A549 (cell line): ENCODE measurements at regions not wholly inside any gene's neighbourhood (a gene's known extent, or its start where the extent isn't known, plus 50 kb on each side); places are given as distances from the start of the nearest gene placed in this dataset.

Experiments
- ATAC-seq, 2 experiments: fragments of 200-7000 bp in 1 of 2; fragments of >200 bp in 1 of 2; cut with Nextera tagmentation in 1 of 2; cut with Tn5 transposase in 1 of 2; 3 replicates each; pipeline versions ENCODE4 v1.8.0 to v1.9.1; 2018 to 2020; ENCODE audit warnings: mild to moderate bottlenecking in 1 of 2, moderate library complexity in 1 of 2
- CTCF ChIA-PET: fragments of 300-600 bp; sonication (Branson Sonifier 250); formaldehyde crosslinking; extraction: SDS; loops from one replicate; lab custom pipeline; 2021; ENCODE audit warnings: antibody characterized with exemption, inconsistent platforms; lab: Yijun Ruan, JAX
- POLR2A ChIA-PET: fragments of 350-600 bp; formaldehyde crosslinking; extraction: SDS; loops from one replicate; lab custom pipeline; 2021; ENCODE audit warnings: antibody characterized with exemption, inconsistent platforms; lab: Yijun Ruan, JAX
- DNase-seq, 2 experiments: peaks; one replicate each; pipeline versions ENCODE4 v3.0.0 to v3.0.0-alpha.2; 2011 to 2016; ENCODE audit warnings: low read depth in 1 of 2, low spot score in 1 of 2
- FAIRE-seq: peaks from 2 replicates; lab custom pipeline; 2011; peaks lifted over from hg19 to GRCh38; lab: Jason Lieb, UNC
- H3K27ac ChIP-seq, 2 experiments: fragments of >200 bp; sonication (Bioruptor Twin); formaldehyde crosslinking; 3 replicates each; pipeline ENCODE4 v1.5.1; 2016 to 2017
- H3K4me1 ChIP-seq: fragments of >200 bp; sonication (Bioruptor Twin); formaldehyde crosslinking; 3 replicates; pipeline ENCODE4 v1.6.1; 2016
- H3K4me2 ChIP-seq: fragments of >200 bp; sonication (Bioruptor Twin); formaldehyde crosslinking; 3 replicates; pipeline ENCODE4 v1.6.1; 2016
- H3K4me3 ChIP-seq: fragments of >200 bp; sonication (Bioruptor Twin); formaldehyde crosslinking; 3 replicates; pipeline ENCODE4 v1.5.1; 2016
- H3K9me3 ChIP-seq: fragments of >200 bp; sonication (Bioruptor Twin); formaldehyde crosslinking; 3 replicates; pipeline ENCODE4 v1.6.1; 2016
- ATOH8 ChIP-seq: fragments of 250-450 bp; sonication (Bioruptor Pico); IDR thresholded peaks from 2 replicates; pipeline ENCODE4 v1.5.0; 2020; ENCODE audit warnings: low read depth, mild to moderate bottlenecking, moderate library complexity
- CBX8 ChIP-seq: fragments of 200-600 bp; sonication (generic); IDR thresholded peaks from 2 replicates; pipeline ENCODE4 v1.6.1; 2016
- CHD2 ChIP-seq: fragments of 150-350 bp; IDR thresholded peaks from 2 replicates; pipeline ENCODE4 v1.6.1; 2014; ENCODE audit warnings: low read length; ENCODE audit not compliant: partially characterized antibody
- CTCF ChIP-seq: fragments of >200 bp; sonication (Bioruptor Twin); formaldehyde crosslinking; IDR thresholded peaks from 3 replicates; pipeline ENCODE4 v1.5.1; 2016
- EHF ChIP-seq: fragments of 250-450 bp; sonication (Bioruptor Pico); IDR thresholded peaks from 2 replicates; pipeline ENCODE4 v1.5.0; 2020; ENCODE audit warnings: mild to moderate bottlenecking
- EHMT2 ChIP-seq: fragments of 200-600 bp; sonication (generic); IDR thresholded peaks from 2 replicates; pipeline ENCODE4 v1.6.1; 2016; ENCODE audit warnings: antibody characterized with exemption, low read depth, mild to moderate bottlenecking, moderate library complexity
- FOXS1 ChIP-seq: fragments of 250-450 bp; sonication (Bioruptor Pico); IDR thresholded peaks from 2 replicates; pipeline ENCODE4 v1.5.0; 2020; ENCODE audit warnings: mild to moderate bottlenecking, moderate library complexity
- GATA3 ChIP-seq: IDR thresholded peaks from 2 replicates; pipeline ENCODE4 v1.6.1; 2012; ENCODE audit warnings: borderline replicate concordance
- HES2 ChIP-seq: fragments of >200 bp; sonication (Bioruptor Twin); formaldehyde crosslinking; IDR thresholded peaks from 2 replicates; pipeline ENCODE4 v1.6.1; 2016
- HOXA7 ChIP-seq: fragments of 250-450 bp; sonication (Bioruptor Pico); IDR thresholded peaks from 2 replicates; pipeline ENCODE4 v1.5.0; 2020; ENCODE audit warnings: mild to moderate bottlenecking, moderate library complexity
- HOXB5 ChIP-seq: fragments of 250-450 bp; sonication (Bioruptor Pico); IDR thresholded peaks from 2 replicates; pipeline ENCODE4 v1.5.0; 2020; ENCODE audit warnings: mild to moderate bottlenecking, moderate library complexity
- JUNB ChIP-seq: fragments of >200 bp; sonication (Bioruptor Twin); formaldehyde crosslinking; IDR thresholded peaks from 2 replicates; pipeline ENCODE4 v1.6.1; 2016
- MAFK ChIP-seq: fragments of 450-650 bp; IDR thresholded peaks from 2 replicates; pipeline ENCODE4 v1.6.1; 2014; ENCODE audit not compliant: partially characterized antibody
- MAZ ChIP-seq: fragments of 150-350 bp; IDR thresholded peaks from 2 replicates; pipeline ENCODE4 v1.6.1; 2014; ENCODE audit warnings: antibody characterized with exemption, low read depth, low read length, borderline replicate concordance
- NFE2L2 ChIP-seq: fragments of 150-350 bp; conservative IDR thresholded peaks from 2 replicates; pipeline ENCODE4 v1.6.1; 2014; ENCODE audit warnings: low read length
- PHF8 ChIP-seq: fragments of 200-600 bp; sonication (generic); IDR thresholded peaks from 2 replicates; pipeline ENCODE4 v1.6.1; 2016; ENCODE audit warnings: low read depth, mild to moderate bottlenecking, antibody characterized with exemption, moderate library complexity, borderline replicate concordance
- POLR2AphosphoS2 ChIP-seq: conservative IDR thresholded peaks from 2 replicates; pipeline ENCODE4 v1.6.1; 2012; ENCODE audit warnings: low read length, improper control_type of control experiment, inconsistent platforms
- RAD21 ChIP-seq, 2 experiments: fragments of >200 bp in 1 of 2; sonication (Bioruptor Twin) in 1 of 2; formaldehyde crosslinking in 1 of 2; IDR thresholded peaks in 1 of 2; conservative IDR thresholded peaks in 1 of 2; 2 replicates in 1 of 2; 3 replicates in 1 of 2; pipeline ENCODE4 v1.6.1; 2012 to 2018; ENCODE audit warnings: inconsistent platforms in 1 of 2
- RARB ChIP-seq: fragments of 250-450 bp; sonication (Bioruptor Pico); IDR thresholded peaks from 2 replicates; pipeline ENCODE4 v1.8.0; 2021; ENCODE audit warnings: mild to moderate bottlenecking, moderate library complexity
- RCOR1 ChIP-seq: fragments of 150-350 bp; IDR thresholded peaks from 2 replicates; pipeline ENCODE4 v1.6.1; 2014; ENCODE audit warnings: antibody characterized with exemption, low read length, low read depth
- RNF2 ChIP-seq: fragments of 200-600 bp; sonication (generic); IDR thresholded peaks from 2 replicates; pipeline ENCODE4 v1.6.1; 2016; ENCODE audit warnings: low read depth, mild to moderate bottlenecking, antibody characterized with exemption, moderate library complexity, borderline replicate concordance
- SMC3 ChIP-seq: fragments of >200 bp; sonication (Bioruptor Twin); formaldehyde crosslinking; IDR thresholded peaks from 3 replicates; pipeline ENCODE4 v1.6.1; 2018; ENCODE audit warnings: inconsistent platforms
- SREBF2 ChIP-seq: fragments of 450-650 bp; IDR thresholded peaks from 2 replicates; pipeline ENCODE4 v1.6.1; 2014; ENCODE audit warnings: mild to moderate bottlenecking, moderate library complexity
- TFCP2L1 ChIP-seq: fragments of 250-450 bp; sonication (Bioruptor Pico); IDR thresholded peaks from 2 replicates; pipeline ENCODE4 v1.5.0; 2021; ENCODE audit warnings: mild to moderate bottlenecking
- ZC3H11A ChIP-seq: fragments of 450-650 bp; IDR thresholded peaks from 2 replicates; pipeline ENCODE4 v1.6.1; 2014; ENCODE audit warnings: antibody characterized with exemption, mild to moderate bottlenecking
- ZFP36 ChIP-seq: fragments of 450-650 bp; IDR thresholded peaks from 2 replicates; pipeline ENCODE4 v1.6.1; 2014; ENCODE audit warnings: borderline replicate concordance; ENCODE audit not compliant: partially characterized antibody
- ZNF302 ChIP-seq: fragments of 250-450 bp; sonication (Bioruptor Pico); IDR thresholded peaks from 2 replicates; pipeline ENCODE4 v1.9.0; 2021; ENCODE audit warnings: inconsistent platforms, mild to moderate bottlenecking, moderate library complexity
- ZSCAN20 ChIP-seq: fragments of 250-450 bp; sonication (Bioruptor Pico); IDR thresholded peaks from 2 replicates; pipeline ENCODE4 v1.8.0; 2022; ENCODE audit warnings: mild to moderate bottlenecking, moderate library complexity
- WGBS: methylation state at CpG from one replicate; pipeline ENCODE4 v1.1.6; 2017; ENCODE audit errors: missing lambda C conversion rate; 5-methylcytosine and 5-hydroxymethylcytosine counted together
- TF ChIP-seq, protein P1 (sequence below): fragments of 450-650 bp; IDR thresholded peaks from 2 replicates; pipeline ENCODE4 v1.6.1; 2014; ENCODE audit warnings: antibody characterized with exemption
- TF ChIP-seq, protein P2 (sequence below): IDR thresholded peaks from 2 replicates; pipeline ENCODE4 v1.6.1; 2012; ENCODE audit warnings: low read depth, borderline replicate concordance
- TF ChIP-seq, protein P3 (sequence below): IDR thresholded peaks from 2 replicates; pipeline ENCODE4 v1.6.1; 2012

DNA sequence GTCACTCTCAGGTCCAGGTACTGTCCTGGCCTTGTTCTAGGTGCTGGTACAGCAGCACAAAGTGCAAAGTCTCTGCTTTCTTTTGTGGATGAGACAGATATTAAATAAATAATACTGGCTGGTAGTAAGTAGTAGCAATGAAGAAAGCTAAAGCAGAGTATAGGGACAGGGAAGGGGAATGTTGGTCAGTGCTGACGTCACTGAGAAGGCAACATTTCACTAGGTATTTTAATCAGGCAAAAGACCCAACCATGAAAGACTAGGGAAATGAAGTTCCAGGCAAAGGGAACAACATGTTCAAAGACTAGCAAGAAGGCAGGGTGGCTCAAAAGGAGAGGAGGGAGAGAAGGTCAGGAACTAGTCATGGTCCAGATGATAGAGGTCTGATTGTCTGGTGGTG is 388.2 kb downstream of the YTHDC2 start:
- POLR2A ChIA-PET = no interaction called here
- H3K4me2 ChIP-seq = no peak overlapping the region
- 4% methylated on average over 1 of the region's 1 CpG for WGBS
- no peak for FAIRE-seq
- H3K27ac ChIP-seq = no peak overlapping the region
- CTCF ChIA-PET = no interaction called here
- no peak for ATAC-seq
- no peak for DNase-seq
- TF ChIP-seq EHF (CRISPR knock-in tag) (no peak), RCOR1 (no peak), PHF8 (no peak), ZSCAN20 (CRISPR knock-in tag) (no peak), RARB (CRISPR knock-in tag) (no peak), ATOH8 (no peak), HES2 (no peak), CBX8 (no peak), GATA3 (no peak), CTCF (no peak), HOXA7 (CRISPR knock-in tag) (no peak), MAZ (no peak)
- TF ChIP-seq, protein P1, sequence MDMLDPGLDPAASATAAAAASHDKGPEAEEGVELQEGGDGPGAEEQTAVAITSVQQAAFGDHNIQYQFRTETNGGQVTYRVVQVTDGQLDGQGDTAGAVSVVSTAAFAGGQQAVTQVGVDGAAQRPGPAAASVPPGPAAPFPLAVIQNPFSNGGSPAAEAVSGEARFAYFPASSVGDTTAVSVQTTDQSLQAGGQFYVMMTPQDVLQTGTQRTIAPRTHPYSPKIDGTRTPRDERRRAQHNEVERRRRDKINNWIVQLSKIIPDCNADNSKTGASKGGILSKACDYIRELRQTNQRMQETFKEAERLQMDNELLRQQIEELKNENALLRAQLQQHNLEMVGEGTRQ = no peak
- no peak overlapping the region for H3K4me3 ChIP-seq
- no peaks in the 10 kb centered on the region for H3K4me1 ChIP-seq
- H3K9me3 ChIP-seq = no peaks in the 10 kb centered on the region

- ATAC-seq = no peak
- TF ChIP-seq MAFK (peak; percentile 87), CHD2 (no peak)
- Histone ChIP-seq H3K27ac (no peak overlapping the region), H3K4me2 (no peak overlapping the region), H3K9me3 (no peaks in the 10 kb centered on the region), H3K4me3 (no peak overlapping the region), H3K4me1 (no peaks in the 10 kb centered on the region)
- DNase-seq = no peak
- FAIRE-seq = no peak
- POLR2A ChIA-PET = no interaction called here
- CTCF ChIA-PET = interaction anchor here (0.8 kb wide), 1 partner anchor 28 kb away, joined by 3 read pairs; no protein-coding TSS in a partner anchor
- WGBS = 0% methylated on average over 2 of the region's 2 CpGs
These were observed 389.6 kb downstream of the YTHDC2 start for GRCh38 chr5:113902917-113903660.

- H3K4me1 ChIP-seq = no peaks in the 10 kb centered on the region
- no peak for DNase-seq
- no peak for TF ChIP-seq RNF2
- TF ChIP-seq, protein P2, sequence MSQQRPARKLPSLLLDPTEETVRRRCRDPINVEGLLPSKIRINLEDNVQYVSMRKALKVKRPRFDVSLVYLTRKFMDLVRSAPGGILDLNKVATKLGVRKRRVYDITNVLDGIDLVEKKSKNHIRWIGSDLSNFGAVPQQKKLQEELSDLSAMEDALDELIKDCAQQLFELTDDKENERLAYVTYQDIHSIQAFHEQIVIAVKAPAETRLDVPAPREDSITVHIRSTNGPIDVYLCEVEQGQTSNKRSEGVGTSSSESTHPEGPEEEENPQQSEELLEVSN = no peak
- no peak for TF ChIP-seq ZC3H11A
- no peak for TF ChIP-seq FOXS1
- no peak for TF ChIP-seq PHF8
- no peak for TF ChIP-seq TFCP2L1 (CRISPR knock-in tag)
- no peak for TF ChIP-seq NFE2L2
- TF ChIP-seq ZFP36 = no peak
- no peak for TF ChIP-seq POLR2AphosphoS2
- TF ChIP-seq ZNF302 (CRISPR knock-in tag) = no peak
- no peak for TF ChIP-seq SMC3
- TF ChIP-seq HES2 = no peak
- no peak for TF ChIP-seq RARB (CRISPR knock-in tag)
- TF ChIP-seq JUNB = no peak
- no peak for TF ChIP-seq EHMT2
- TF ChIP-seq SREBF2 = no peak
- TF ChIP-seq, protein P3, sequence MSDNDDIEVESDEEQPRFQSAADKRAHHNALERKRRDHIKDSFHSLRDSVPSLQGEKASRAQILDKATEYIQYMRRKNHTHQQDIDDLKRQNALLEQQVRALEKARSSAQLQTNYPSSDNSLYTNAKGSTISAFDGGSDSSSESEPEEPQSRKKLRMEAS = no peak
- TF ChIP-seq CBX8 = no peak
- no peak for TF ChIP-seq HOXB5 (CRISPR knock-in tag)
- no peak for TF ChIP-seq RAD21 (conservative IDR thresholded peaks at IDR 0.05 in 1 of 2, IDR thresholded peaks at IDR 0.05 in 1 of 2)
- 23% methylated on average over 6 of the region's 6 CpGs for WGBS
- ATAC-seq = no peak
- ChIA-PET CTCF (no interaction called here), POLR2A (no interaction called here)
- no peak overlapping the region for H3K4me2 ChIP-seq
- H3K4me3 ChIP-seq = no peak overlapping the region
- FAIRE-seq = no peak
- H3K9me3 ChIP-seq = no peaks in the 10 kb centered on the region
- no peak overlapping the region for H3K27ac ChIP-seq
These were observed 396.3 kb downstream of the YTHDC2 start for GRCh38 chr5:113909782-113910181.
